Activated CD4-positive, alpha-beta T cell treated with anti-CD3 and anti-CD28 coated beads for 24 hours (primary cell): ENCODE measurements at regions not wholly inside any gene's neighbourhood (a gene's known extent, or its start where the extent isn't known, plus 50 kb on each side); places are given as distances from the start of the nearest gene placed in this dataset.
"Not testable (repeated sequence)": the region's sequence is repeated elsewhere in the genome, so short reads cannot be mapped to it uniquely, and the experiment has no call there.

Source experiments
- DNase-seq, 2 donors: peaks; one replicate each; pipeline ENCODE4 v3.0.0-alpha.2; 2020; ENCODE audit warnings: low read depth in 2 of 2

- DNase-seq: no peak
Measured at GRCh38 chr3:5473471-5473870, 286.0 kb downstream of the EDEM1 start.

DNA sequence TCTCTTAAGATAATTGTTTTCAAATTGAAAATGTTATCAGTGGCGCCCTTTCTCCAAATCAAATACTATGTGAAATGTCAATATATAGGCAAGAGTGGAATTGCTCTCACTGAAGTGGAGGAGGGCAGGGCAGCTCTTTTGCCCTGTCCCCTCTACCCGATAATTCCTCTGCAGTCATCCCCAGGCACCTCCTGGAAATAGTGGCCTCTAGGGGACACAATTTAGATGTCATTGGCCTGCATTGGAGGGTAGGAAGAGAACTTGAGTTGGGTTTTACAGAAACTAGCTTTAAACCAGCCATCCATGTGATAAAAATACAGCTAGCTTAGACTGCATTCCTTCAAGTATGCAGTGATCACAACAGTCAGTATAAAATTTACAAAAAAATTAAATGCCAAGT, 288.9 kb downstream of the EDEM1 start:
- no peak for DNase-seq

- DNase-seq: no peak
Measured at GRCh38 chr3:5479229-5479799, 291.8 kb downstream of the EDEM1 start.

DNA sequence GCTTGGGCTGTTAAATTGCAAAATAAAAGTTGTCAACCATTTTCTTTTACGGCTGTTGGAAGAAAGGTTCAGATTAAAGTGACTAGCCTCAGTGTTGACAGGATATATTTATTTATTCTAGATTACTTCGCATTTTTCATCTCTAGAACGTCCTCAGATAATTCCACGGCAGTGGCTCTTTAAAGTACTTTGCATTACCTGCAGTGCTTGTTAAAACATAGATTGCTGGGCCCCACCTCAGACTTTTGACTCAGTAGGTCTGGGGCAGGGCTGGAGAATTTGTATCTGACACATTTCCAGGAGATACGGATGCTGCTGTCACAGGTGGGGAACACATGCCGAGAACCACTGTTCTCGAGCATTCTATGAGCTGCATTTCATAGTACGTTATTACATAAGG, 292.7 kb downstream of the EDEM1 start:
- DNase-seq: no peak

DNA sequence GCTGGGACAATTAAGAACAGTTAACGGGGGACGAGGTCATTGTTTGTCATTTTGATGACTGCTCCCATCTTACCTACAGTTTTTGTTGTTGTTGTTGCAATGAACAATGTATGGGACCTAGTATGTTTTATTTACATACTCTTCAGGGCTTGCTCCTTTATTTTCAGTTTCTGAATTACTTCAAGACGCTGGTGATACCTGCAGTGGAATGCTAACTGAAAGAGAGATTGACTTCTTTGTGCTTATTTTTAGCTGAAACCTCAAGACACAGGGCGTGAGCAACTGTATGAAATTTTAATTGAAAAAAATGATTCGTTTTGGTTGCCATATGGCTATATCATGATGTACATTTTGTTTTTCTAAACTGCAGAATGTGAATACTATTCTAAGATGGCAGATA, 297.9 kb downstream of the EDEM1 start:
- DNase-seq: no peak

DNA sequence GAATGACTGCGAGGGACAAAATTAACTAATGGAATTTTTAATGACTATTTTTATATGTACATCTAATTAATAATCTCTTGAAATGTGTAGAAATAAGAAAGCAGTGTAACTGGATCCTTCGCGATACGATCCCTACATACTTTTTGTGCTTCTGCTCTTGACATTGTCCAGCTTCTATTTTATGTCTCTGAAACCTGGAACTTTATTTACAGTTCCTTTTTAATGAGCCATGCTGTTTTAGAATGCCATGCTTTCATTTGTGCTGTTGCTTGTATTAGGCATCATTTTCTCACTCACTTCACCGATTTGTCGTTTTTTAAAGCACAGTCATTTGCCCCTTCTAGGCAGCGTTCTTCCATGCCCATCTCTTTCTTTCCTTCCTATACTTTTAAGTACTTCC, 301.3 kb downstream of the EDEM1 start:
- DNase-seq: no peak

DNA sequence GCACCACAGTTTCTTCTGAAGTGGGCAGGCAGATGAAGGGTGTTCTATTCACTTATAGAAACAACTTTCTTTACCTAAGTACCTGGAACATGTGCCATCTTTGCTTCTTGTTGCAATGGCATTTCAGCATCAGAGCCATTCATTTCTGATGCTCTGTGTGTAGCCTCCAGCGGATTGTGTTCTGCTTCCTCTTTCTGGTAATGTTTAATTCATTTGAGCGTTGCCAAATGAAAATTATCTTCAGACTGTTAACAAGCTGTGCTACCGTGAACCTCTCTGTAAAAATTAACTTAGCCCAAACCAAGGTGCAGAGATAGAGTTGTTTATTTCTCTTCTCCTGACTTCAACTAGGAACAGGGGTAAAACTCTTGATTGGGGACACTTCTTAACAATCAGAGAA, 302.0 kb downstream of the EDEM1 start:
- no peak for DNase-seq

- DNase-seq: no peak
Measured at GRCh38 chr3:5494905-5495519, 307.5 kb downstream of the EDEM1 start.

GRCh38 chr3:5497497-5497896, 310.0 kb downstream of the EDEM1 start:
- no peak for DNase-seq

DNA sequence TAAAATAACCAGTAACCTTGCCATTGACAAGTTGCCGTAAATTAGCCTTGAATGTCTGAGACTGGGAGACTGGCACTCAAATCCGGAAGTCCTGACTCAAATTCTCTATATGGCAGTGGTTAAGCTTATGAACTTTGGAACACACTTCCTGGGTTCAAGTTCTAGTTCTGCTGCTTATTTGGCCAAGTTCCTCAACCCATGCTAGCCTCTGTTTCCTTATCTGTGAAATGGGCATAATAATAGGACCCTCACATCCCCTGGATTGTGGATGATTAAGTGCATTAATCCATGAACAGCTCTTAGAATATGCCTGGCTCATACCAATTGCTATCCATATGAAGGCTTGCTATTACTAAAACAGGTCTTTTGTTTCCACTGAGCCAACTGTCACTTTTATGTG, 311.5 kb downstream of the EDEM1 start:
- DNase-seq: no peak

GRCh38 chr3:5499404-5499803, 311.9 kb downstream of the EDEM1 start:
- no peak for DNase-seq

- no peak for DNase-seq
Measured at GRCh38 chr3:5503136-5503535, 315.6 kb downstream of the EDEM1 start.

DNA sequence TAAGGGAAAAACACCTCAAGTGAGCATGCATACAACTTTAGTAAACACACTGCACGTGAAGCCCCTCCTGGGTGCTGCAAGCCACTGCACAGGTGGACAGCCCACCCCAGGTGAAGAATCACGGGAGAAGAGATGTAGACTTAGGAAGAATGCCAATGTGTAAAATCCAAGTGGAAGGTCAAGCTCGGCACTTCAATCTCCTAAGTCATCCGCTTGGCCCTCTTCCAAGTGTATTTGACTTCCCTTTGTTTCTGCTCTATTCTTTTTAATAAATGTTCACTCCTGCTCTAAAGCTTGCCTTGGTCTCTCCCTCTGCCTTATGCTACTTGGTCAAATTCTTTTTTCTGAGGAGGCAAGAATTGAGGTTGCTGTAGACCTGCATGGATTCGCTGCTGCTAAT, 316.6 kb downstream of the EDEM1 start:
- DNase-seq: no peak

GRCh38 chr3:5505163-5505562, 317.7 kb downstream of the EDEM1 start:
- DNase-seq: no peak

DNA sequence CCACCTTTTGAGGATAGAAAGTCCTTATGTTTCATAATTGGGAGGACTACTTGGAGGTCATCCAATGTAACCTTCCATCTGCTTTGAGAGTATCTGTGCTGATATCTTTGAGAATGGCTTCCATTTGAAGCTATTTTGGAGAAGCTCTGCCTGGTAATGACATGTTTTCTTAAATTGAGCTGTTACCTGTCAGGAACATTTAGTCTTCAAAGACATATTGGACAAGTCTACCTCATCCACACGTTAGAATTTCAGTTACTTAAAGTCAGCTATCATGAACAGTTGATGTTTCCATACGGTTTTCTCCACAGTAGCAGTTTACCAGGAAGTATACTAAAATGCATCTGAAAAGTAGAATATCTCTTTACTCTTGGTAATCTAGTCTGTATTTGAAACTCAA, 318.5 kb downstream of the EDEM1 start:
- no peak for DNase-seq

GRCh38 chr3:5508860-5509259, 321.4 kb downstream of the EDEM1 start:
- DNase-seq: not testable (repeated sequence)

GRCh38 chr3:5510300-5510699, 322.8 kb downstream of the EDEM1 start:
- no peak for DNase-seq

DNA sequence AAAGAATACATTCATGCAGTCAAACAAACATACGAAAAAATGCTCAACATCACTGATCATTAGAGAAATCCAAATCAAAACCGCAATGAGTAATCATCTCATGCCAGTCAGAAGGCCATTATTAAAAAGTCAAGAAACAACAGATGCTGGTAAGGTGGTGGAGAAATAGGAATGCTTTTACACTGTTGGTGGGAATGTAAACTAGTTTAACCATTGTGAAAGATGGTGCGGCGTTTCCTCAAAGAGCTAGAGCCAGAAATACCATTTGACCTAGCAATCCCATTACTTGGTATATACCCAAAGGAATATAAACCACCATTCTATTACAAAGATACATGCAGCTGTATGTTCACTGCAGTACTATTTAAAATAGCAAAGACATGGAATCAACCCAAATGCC, 330.4 kb downstream of the EDEM1 start:
- DNase-seq: no peak

DNA sequence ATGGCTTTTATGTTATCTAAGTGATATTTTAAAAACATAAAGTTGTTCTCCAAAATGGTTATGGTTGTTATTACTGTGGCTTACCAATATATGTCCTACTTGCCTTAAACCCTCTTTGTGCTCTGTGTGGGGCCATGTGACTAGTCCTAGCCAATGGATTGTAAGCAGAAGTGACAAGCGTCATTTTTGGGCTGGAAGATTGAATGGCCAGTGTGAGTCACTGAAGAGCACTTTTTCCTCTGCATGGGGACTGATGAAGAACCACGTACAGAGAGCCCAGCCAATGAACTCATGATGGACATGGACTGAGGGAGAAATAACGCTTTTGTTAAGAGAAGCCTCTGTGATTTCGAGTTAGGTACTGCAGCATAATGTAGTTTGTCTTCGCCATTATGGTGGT, 332.7 kb downstream of the EDEM1 start:
- DNase-seq: no peak

DNA sequence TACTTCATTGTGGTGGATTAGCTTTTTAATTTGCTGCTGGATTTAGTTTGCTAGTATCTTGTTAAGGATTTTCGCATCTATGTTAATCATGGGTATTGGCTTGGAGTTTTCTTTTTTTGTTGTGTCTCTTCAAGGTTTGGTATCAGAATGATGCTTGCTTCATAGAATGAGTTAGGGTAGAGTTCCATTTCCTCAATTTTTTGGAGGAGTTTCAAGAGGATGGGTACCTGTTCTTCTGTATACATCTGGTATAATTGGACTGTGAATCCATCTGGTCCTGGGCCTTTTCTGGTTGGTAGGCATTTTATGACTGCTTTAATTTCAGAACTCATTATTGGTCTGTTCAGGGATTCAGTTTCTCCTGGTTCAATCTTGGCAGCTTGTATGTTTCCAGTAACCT, 335.6 kb downstream of the EDEM1 start:
- DNase-seq: no peak

- no peak for DNase-seq
Measured at GRCh38 chr3:5531039-5531438, 343.5 kb downstream of the EDEM1 start.

- no peak for DNase-seq
Measured at GRCh38 chr3:5531741-5532290, 344.3 kb downstream of the EDEM1 start.

GRCh38 chr3:5540532-5540931, 353.0 kb downstream of the EDEM1 start:
- DNase-seq: no peak

DNA sequence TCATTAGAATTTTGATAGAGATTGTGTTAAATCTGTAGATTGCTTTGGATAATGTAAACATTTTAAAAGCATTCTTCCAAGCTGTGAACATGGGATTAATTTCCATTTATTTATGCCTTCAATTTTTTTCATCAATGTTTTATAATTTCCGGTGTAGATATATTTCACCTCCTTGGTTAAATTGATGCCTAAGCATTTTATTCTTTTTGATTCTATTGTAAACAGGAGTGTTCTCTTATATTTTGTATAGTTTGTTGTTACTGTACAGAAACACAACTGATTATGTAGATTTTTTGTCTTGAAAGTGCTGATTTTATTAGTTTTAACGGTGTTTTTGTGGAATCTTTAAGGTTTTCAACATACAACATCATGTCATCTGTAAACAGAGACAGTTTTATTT, 355.0 kb downstream of the EDEM1 start:
- no peak for DNase-seq
